Caco-2 (cell line): ENCODE measurements at regions not wholly inside any gene's neighbourhood (a gene's known extent, or its start where the extent isn't known, plus 50 kb on each side); places are given as distances from the start of the nearest gene placed in this dataset.

Source experiments
- BruUV-seq: library from RNA; stranded (reverse); fragments of 400-500 nt; replicated peaks from 2 replicates; lab custom pipeline; 2021; lab: Mats Ljungman, UMichigan
- CTCF ChIA-PET: fragments of 300-600 bp; sonication (Branson Sonifier 250); formaldehyde crosslinking; loops from one replicate; lab custom pipeline; 2022; ENCODE audit warnings: antibody characterized with exemption; lab: Charles Lee
- POLR2A ChIA-PET: fragments of 300-600 bp; sonication (Branson Sonifier 250); formaldehyde crosslinking; loops from one replicate; lab custom pipeline; 2022; ENCODE audit warnings: antibody characterized with exemption; lab: Charles Lee
- DNase-seq, 2 experiments: peaks; one replicate each; pipeline versions ENCODE4 v3.0.0 to v3.0.0-alpha.2; 2020 to 2022
- H3K27me3 ChIP-seq: replicated peaks from 2 replicates; pipeline ENCODE4 v1.6.0; 2011; ENCODE audit warnings: low read length; ENCODE audit not compliant: control insufficient read depth, insufficient read depth
- H3K36me3 ChIP-seq: 2 replicates; pipeline ENCODE4 v1.5.1; 2011; ENCODE audit warnings: low read length; ENCODE audit not compliant: control insufficient read depth, insufficient read depth
- H3K4me1 ChIP-seq: fragments of 250-450 bp; sonication (Bioruptor Pico); 2 replicates; pipeline ENCODE4 v1.5.1; 2020; ENCODE audit warnings: mild to moderate bottlenecking
- H3K4me3 ChIP-seq: 2 replicates; pipeline ENCODE4 v1.5.1; 2011; ENCODE audit warnings: low read depth, mild to moderate bottlenecking, control low read depth, low read length
- H3K9me3 ChIP-seq: fragments of 250-450 bp; sonication (Bioruptor Pico); 2 replicates; pipeline ENCODE4 v1.5.1; 2020; ENCODE audit warnings: mild to moderate bottlenecking, moderate library complexity
- H3K27ac Mint-ChIP-seq: one replicate; pipeline ENCODE4 v1.8.0; 2022; ENCODE audit warnings: mixed read lengths; ENCODE audit not compliant: unreplicated experiment
- H3K27me3 Mint-ChIP-seq: one replicate; pipeline ENCODE4 v1.8.0; 2022; ENCODE audit warnings: mixed read lengths; ENCODE audit not compliant: insufficient read depth, unreplicated experiment
- H3K36me3 Mint-ChIP-seq: one replicate; pipeline ENCODE4 v1.8.0; 2022; ENCODE audit warnings: mild to moderate bottlenecking, mixed read lengths; ENCODE audit not compliant: insufficient read depth, unreplicated experiment
- H3K4me1 Mint-ChIP-seq: one replicate; pipeline ENCODE4 v1.8.0; 2022; ENCODE audit warnings: low read depth, mixed read lengths; ENCODE audit not compliant: unreplicated experiment
- H3K4me3 Mint-ChIP-seq: one replicate; pipeline ENCODE4 v1.8.0; 2022; ENCODE audit warnings: mild to moderate bottlenecking, moderate library complexity, mixed read lengths; ENCODE audit not compliant: unreplicated experiment
- H3K9me3 Mint-ChIP-seq: one replicate; pipeline ENCODE4 v1.8.0; 2022; ENCODE audit warnings: mixed read lengths; ENCODE audit not compliant: unreplicated experiment
- intact Hi-C: fragments of 100-400 bp; cut with micrococcal nuclease; formaldehyde crosslinking; loops from one replicate; pipeline ENCODE4 v1.10.0; 2022; ENCODE audit not compliant: unreplicated experiment
- TF ChIP-seq, protein P1 (sequence below), 2 experiments: fragments of 200-600 bp in 1 of 2; IDR thresholded peaks; 1 replicate in 1 of 2; 2 replicates in 1 of 2; pipeline versions ENCODE4 v1.5.1 to v1.8.0; 2011 to 2022; ENCODE audit warnings: antibody characterized with exemption in 1 of 2, control low read depth in 1 of 2, inconsistent platforms in 1 of 2, low read depth in 1 of 2, low read length in 1 of 2, mild to moderate bottlenecking in 1 of 2, moderate library complexity in 1 of 2; ENCODE audit not compliant: insufficient read depth in 1 of 2, severe bottlenecking in 1 of 2, unreplicated experiment in 1 of 2

DNA sequence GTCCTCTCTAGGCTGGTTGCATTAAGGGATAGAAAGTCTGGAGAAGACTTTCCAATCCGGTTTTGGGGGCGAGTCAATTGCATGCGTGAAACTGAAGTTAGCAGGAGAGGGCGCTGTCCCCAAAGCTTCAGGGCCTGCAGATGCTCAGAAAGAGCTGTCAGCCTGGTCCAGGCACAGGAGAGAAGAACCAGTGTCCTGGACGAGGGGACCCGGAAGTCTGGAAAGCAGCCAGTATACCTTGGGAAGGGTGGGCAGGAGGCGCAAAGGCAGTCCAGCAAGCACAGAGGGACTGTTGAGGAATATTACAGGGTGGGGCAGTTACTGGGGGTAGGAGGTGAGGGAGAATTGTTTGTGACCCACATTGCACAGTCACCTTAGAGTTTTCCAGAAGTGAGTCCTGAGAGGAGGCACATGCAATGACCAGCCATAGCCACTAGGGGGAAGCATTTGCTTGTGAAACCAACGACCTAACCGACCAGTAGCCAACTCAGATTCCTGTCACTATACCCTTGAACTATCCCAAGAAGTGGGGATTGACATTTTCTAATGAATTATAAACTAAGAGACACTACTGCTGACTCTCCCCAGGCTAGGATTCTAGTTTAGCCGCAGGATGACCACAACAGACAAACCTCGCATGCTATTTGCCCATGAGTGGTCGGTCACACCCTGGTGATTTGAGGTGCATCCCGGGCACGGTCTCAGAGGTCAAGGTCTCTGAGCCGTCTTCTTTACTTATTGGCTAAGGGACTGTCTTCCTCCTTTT is 172.8 kb downstream of the RDH14 start:
- no TSS peak for BruUV-seq
- Mint-ChIP-seq H3K4me3 (no peak overlapping the region), H3K27ac (no peak overlapping the region), H3K36me3 (no peaks in the 10 kb centered on the region), H3K9me3 (no peaks in the 10 kb centered on the region), H3K4me1 (no peaks in the 10 kb centered on the region), H3K27me3 (peaks cover 3% of the 10 kb centered on the region)
- Histone ChIP-seq H3K4me3 (no peak overlapping the region), H3K36me3 (no peaks in the 10 kb centered on the region), H3K4me1 (no peaks in the 10 kb centered on the region; the same call in 1 of the 2 replicates), H3K27me3 (no peaks in the 10 kb centered on the region; the same call in 1 of the 2 replicates), H3K9me3 (no peaks in the 10 kb centered on the region)
- DNase-seq, result peak; percentile 72 to 82
- POLR2A ChIA-PET, result no interaction called here
- TF ChIP-seq, protein P1, sequence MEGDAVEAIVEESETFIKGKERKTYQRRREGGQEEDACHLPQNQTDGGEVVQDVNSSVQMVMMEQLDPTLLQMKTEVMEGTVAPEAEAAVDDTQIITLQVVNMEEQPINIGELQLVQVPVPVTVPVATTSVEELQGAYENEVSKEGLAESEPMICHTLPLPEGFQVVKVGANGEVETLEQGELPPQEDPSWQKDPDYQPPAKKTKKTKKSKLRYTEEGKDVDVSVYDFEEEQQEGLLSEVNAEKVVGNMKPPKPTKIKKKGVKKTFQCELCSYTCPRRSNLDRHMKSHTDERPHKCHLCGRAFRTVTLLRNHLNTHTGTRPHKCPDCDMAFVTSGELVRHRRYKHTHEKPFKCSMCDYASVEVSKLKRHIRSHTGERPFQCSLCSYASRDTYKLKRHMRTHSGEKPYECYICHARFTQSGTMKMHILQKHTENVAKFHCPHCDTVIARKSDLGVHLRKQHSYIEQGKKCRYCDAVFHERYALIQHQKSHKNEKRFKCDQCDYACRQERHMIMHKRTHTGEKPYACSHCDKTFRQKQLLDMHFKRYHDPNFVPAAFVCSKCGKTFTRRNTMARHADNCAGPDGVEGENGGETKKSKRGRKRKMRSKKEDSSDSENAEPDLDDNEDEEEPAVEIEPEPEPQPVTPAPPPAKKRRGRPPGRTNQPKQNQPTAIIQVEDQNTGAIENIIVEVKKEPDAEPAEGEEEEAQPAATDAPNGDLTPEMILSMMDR (IDR thresholded peaks at IDR 0.05; ENCODE audit: insufficient read depth in 1 of 2, low read depth in 1 of 2, low read length in 1 of 2, severe bottlenecking in 1 of 2, unreplicated experiment in 1 of 2), result peak; percentile 95 to 98
- CTCF ChIA-PET, result interaction anchor here (0.6 kb wide), 1 partner anchor 244 kb away, joined by 5 read pairs; no protein-coding TSS in a partner anchor
- intact Hi-C loops, result loop anchor here (1.0 to 5.0 kb wide), 4 partner anchors 23 to 1475 kb away; no protein-coding TSS in a partner anchor

DNA sequence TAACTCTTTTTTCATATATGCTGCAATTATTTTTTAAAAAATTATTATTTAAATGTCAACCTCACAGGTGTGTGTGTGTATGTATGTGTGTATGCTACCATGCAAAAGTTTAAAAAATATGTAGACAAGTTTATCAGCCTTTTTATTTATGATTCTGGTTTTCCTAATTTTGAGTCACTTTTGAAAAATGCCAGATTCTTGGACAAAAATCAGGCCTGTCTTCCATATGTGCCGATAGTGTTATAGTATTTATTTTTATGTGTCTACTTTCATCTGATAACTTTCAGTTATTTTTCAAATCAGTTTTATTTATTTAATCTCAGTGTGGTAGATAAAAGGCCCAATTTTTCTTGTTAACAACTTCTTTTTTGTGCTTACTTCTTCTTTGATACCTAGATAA is 176.2 kb downstream of the RDH14 start:
- TF ChIP-seq, protein P1 (IDR thresholded peaks at IDR 0.05; ENCODE audit: insufficient read depth in 1 of 2, low read depth in 1 of 2, low read length in 1 of 2, severe bottlenecking in 1 of 2, unreplicated experiment in 1 of 2), result no peak
- ChIA-PET POLR2A (no interaction called here), CTCF (no interaction called here)
- BruUV-seq, result no TSS peak
- intact Hi-C loops, result no loop called here
- H3K4me1 ChIP-seq, result no peaks in the 10 kb centered on the region
- DNase-seq, result no peak
- no peak overlapping the region for H3K4me3 Mint-ChIP-seq
- no peaks in the 10 kb centered on the region for H3K36me3 ChIP-seq
- no peaks in the 10 kb centered on the region for H3K4me1 Mint-ChIP-seq
- no peak overlapping the region for H3K27ac Mint-ChIP-seq
- no peak overlapping the region for H3K4me3 ChIP-seq
- no peaks in the 10 kb centered on the region for H3K9me3 Mint-ChIP-seq
- no peaks in the 10 kb centered on the region for H3K36me3 Mint-ChIP-seq
- H3K27me3 ChIP-seq, result no peaks in the 10 kb centered on the region
- peaks cover 7% of the 10 kb centered on the region for H3K27me3 Mint-ChIP-seq
- H3K9me3 ChIP-seq, result no peaks in the 10 kb centered on the region

DNA sequence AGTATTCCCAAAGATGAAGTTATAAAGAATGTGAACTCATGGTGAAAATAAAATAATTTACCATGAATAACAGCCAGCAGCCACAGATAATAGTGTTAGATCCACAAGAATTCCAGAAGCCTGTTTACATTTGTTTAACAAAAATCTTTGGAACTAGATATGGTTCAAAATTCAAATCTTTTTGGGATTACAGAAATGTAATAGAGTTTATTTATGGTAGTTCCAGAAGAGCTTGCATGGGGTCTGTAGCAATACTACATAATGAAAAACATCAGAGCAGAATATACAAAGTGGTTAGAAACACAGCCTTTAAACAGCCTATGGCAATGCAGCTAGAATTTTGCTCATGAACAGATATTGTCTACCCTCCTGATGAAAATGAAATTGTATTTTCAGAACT is 179.1 kb downstream of the RDH14 start:
- Mint-ChIP-seq H3K36me3 (no peaks in the 10 kb centered on the region), H3K27me3 (peaks cover 7% of the 10 kb centered on the region), H3K9me3 (no peaks in the 10 kb centered on the region), H3K4me3 (no peak overlapping the region), H3K27ac (no peak overlapping the region), H3K4me1 (no peaks in the 10 kb centered on the region)
- intact Hi-C loops, result no loop called here
- 0 out of 2 replicates have a peak, but pooled peaks cover 4% of the 10 kb centered on the region for H3K4me1 ChIP-seq
- POLR2A ChIA-PET, result no interaction called here
- no peak for DNase-seq
- H3K9me3 ChIP-seq, result no peaks in the 10 kb centered on the region
- H3K4me3 ChIP-seq, result no peak overlapping the region
- no peaks in the 10 kb centered on the region for H3K36me3 ChIP-seq
- CTCF ChIA-PET, result no interaction called here
- TF ChIP-seq, protein P1 (IDR thresholded peaks at IDR 0.05; ENCODE audit: insufficient read depth in 1 of 2, low read depth in 1 of 2, low read length in 1 of 2, severe bottlenecking in 1 of 2, unreplicated experiment in 1 of 2), result no peak
- no peaks in the 10 kb centered on the region for H3K27me3 ChIP-seq
- no TSS peak for BruUV-seq
